ENCODE measurements at regions not wholly inside any gene's neighbourhood (a gene's known extent, or its start where the extent isn't known, plus 50 kb on each side); places are given as distances from the start of the nearest gene placed in this dataset.

DNA sequence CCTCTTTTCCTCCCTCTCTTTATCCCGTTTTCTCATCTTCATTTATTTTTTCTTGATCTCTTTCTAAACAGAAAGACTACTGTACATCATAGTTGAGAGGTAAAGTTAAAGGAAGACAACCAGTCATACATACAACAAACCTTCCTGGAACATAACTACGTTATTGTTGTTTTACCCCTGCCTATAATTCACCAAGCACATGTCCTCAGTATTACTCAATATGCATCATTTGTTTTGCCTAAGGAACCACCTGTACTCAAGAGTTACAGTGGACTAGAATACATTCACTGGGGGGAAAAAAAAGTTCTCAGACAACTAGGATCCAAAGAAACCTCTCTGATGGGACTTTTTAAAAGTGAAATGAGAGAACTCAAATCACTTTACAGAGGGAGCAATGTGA is 344.7 kb upstream of the RBMS3 start:
- no peak for TF ChIP-seq CTCF (IDR thresholded peaks at IDR 0.05)

- no peak for TF ChIP-seq CTCF (IDR thresholded peaks at IDR 0.05)
Observed at GRCh38 chr3:28940530-28940929, 340.3 kb upstream of the RBMS3 start.

DNA sequence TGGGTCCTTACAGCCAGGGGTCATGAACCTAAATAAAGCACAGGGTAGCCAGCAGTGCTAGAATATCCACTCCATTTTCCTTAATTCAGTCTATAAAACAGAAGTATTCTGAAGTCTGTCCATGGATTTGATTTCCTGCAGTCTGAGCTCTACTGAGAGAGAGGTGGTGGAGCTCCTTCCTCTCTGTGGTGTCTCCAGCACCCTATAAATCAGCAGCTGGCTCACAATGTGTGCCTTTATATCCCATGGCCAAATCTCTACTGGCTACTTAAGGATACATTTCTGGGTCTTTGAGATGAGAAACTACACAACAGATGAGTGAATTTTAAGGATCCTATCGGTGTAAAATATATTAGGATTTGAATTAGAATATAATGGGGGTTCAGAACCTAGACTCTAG is 339.9 kb upstream of the RBMS3 start:
- TF ChIP-seq CTCF (IDR thresholded peaks at IDR 0.05): no peak

DNA sequence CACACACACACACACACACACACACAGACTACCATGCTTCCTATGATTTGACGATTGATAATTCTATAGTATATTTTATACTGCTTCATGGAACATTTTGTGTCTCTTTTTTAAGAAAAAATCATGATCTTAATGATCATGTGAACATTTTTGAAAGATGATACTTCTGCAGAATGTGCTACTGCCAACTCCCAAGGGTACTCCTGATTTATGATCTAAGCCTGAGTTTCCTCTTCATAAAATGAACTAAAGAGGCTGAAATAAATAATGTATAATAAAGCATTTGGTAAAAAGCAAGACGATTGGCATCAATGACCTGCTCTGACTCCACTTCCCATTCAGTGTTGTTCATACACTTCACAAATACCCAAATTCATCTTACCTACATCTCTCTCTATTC is 333.8 kb upstream of the RBMS3 start:
- TF ChIP-seq CTCF (IDR thresholded peaks at IDR 0.05): no peak

- no peak for TF ChIP-seq CTCF (IDR thresholded peaks at IDR 0.05)
Observed at GRCh38 chr3:28947751-28948150, 333.1 kb upstream of the RBMS3 start.

DNA sequence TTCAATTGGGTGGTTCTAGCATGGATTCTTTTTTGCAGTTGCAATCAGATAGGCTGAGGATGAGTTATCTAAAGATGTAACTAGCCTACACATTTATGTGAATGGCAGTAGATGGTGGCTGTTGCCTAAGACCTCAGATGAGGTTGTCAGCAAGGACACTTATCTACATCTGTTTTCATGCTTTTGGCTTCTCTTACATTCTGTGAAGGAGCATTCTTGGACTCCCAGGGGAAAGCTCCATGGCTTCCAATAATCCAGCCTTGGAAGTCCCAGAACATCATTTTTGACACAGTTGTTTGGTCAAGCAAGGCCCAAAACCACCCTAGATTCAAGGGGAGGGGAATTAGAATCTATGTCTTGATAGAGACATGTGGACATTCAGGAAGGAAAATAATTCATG is 332.2 kb upstream of the RBMS3 start:
- no peak for TF ChIP-seq CTCF (IDR thresholded peaks at IDR 0.05)

DNA sequence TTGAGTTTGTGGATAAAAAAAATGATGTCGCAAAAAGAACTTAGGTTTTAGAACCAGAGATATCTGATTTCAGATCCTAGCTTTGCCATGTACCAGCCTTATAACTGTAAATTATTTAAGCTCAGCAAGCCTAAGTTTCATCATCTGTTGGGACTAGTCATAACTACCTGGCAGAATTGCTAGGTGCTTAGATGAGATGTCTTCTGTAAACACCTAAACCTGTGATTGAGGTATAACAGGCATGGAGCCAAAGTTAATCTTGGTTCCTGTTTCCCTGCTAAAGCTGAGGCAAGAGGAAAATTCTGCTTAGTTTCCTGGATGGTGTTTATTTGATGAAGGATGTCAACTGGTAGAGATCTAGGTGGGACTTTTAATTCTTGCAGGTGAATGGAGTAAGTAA is 331.3 kb upstream of the RBMS3 start:
- TF ChIP-seq CTCF (IDR thresholded peaks at IDR 0.05): no peak

DNA sequence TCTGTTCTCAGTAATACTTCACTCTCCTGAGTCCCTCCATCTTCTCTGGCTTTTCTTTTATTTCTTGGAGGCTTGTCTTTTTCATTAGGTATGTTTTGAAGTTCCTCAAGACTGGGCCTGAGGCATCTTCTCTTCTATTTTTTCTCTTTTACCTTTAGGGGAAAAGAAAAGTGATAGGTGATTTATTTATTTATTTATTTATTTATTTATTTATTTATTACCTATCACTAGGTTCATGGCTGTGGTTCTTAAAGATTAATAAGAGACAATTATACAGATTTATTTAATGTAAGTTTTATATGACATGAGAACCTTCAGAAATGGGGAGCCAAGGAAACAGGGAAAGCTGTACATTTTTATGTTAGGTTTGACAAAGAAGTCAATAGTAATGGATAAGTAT is 330.3 kb upstream of the RBMS3 start:
- no peak for TF ChIP-seq CTCF (IDR thresholded peaks at IDR 0.05)

Data from LNCAP (cell line).